ENCODE measurements at regions not wholly inside any gene's neighbourhood (a gene's known extent, or its start where the extent isn't known, plus 50 kb on each side); places are given as distances from the start of the nearest gene placed in this dataset.

- ATAC-seq (ENCODE audit: low FRiP score) = no peak
Measured at GRCh38 chr6:82015526-82015925, 232.0 kb downstream of the IBTK start.

GRCh38 chr6:82015043-82015442 lies 232.5 kb downstream of the IBTK start:
- TF ChIP-seq CTCF (IDR thresholded peaks at IDR 0.05) = no peak
- ATAC-seq (ENCODE audit: low FRiP score) (no peak), DNase-seq (ENCODE audit: low spot score) (no peak)

More at GRCh38 chr6:82015526-82015925, 232.0 kb downstream of the IBTK start:
- DNase-seq (ENCODE audit: low spot score) = no peak
- TF ChIP-seq CTCF (IDR thresholded peaks at IDR 0.05) = no peak

GRCh38 chr6:82013561-82014530 lies 233.7 kb downstream of the IBTK start:
- TF ChIP-seq CTCF (IDR thresholded peaks at IDR 0.05) = no peak
- ATAC-seq (ENCODE audit: low FRiP score) = peak; percentile 42
- DNase-seq (ENCODE audit: low spot score) = no peak

GRCh38 chr6:82006027-82006738 lies 241.4 kb downstream of the IBTK start:
- TF ChIP-seq CTCF (IDR thresholded peaks at IDR 0.05) = no peak
- no peak for DNase-seq (ENCODE audit: low spot score)
- ATAC-seq (ENCODE audit: low FRiP score) = no peak

GRCh38 chr6:82000551-82000950 lies 247.0 kb downstream of the IBTK start:
- no peak for DNase-seq (ENCODE audit: low spot score)
- no peak for TF ChIP-seq CTCF (IDR thresholded peaks at IDR 0.05)
- no peak for ATAC-seq (ENCODE audit: low FRiP score)

- no peak for ATAC-seq (ENCODE audit: low FRiP score)
- TF ChIP-seq CTCF (IDR thresholded peaks at IDR 0.05) = no peak
Measured at GRCh38 chr6:81999826-82000225, 247.3 kb upstream of the TENT5A start.

More at GRCh38 chr6:81999826-82000225, 247.3 kb upstream of the TENT5A start:
- DNase-seq (ENCODE audit: low spot score) = no peak
